CD4-positive, alpha-beta T cell treated with Interferon alpha-2 for 1 hour (primary cell): ENCODE measurements at regions not wholly inside any gene's neighbourhood (a gene's known extent, or its start where the extent isn't known, plus 50 kb on each side); places are given as distances from the start of the nearest gene placed in this dataset.
"Not testable (repeated sequence)": the region's sequence is repeated elsewhere in the genome, so short reads cannot be mapped to it uniquely, and the experiment has no call there.

Experiments
- DNase-seq, 2 donors: peaks; one replicate each; pipeline ENCODE4 v3.0.0-alpha.2; 2020 to 2022

- DNase-seq, result no peak
Measured at GRCh38 chr7:8938044-8938805, 504.8 kb downstream of the NXPH1 start.

GRCh38 chr7:8939446-8939845, 506.0 kb downstream of the NXPH1 start:
- DNase-seq, result no peak

- no peak for DNase-seq
Measured at GRCh38 chr7:8963722-8964121, 530.3 kb downstream of the NXPH1 start.

- no peak for DNase-seq
Measured at GRCh38 chr7:8965177-8965576, 531.8 kb downstream of the NXPH1 start.

- no peak for DNase-seq
Measured at GRCh38 chr7:8973601-8974000, 540.2 kb downstream of the NXPH1 start.

- DNase-seq, result no peak
Measured at GRCh38 chr7:8975681-8976080, 542.3 kb downstream of the NXPH1 start.

- DNase-seq, result no peak
Measured at GRCh38 chr7:8982338-8982992, 549.1 kb downstream of the NXPH1 start.

GRCh38 chr7:8985255-8985654, 551.8 kb downstream of the NXPH1 start:
- no peak for DNase-seq

- no peak for DNase-seq
Measured at GRCh38 chr7:8988267-8988666, 554.9 kb downstream of the NXPH1 start.

- no peak for DNase-seq
Measured at GRCh38 chr7:8991159-8991558, 557.8 kb downstream of the NXPH1 start.

- DNase-seq, result no peak
Measured at GRCh38 chr7:8998762-8999161, 565.4 kb downstream of the NXPH1 start.

GRCh38 chr7:9013940-9014339, 580.5 kb downstream of the NXPH1 start:
- DNase-seq, result no peak

GRCh38 chr7:9017286-9017685, 583.9 kb downstream of the NXPH1 start:
- DNase-seq, result no peak

GRCh38 chr7:9022456-9022855, 589.0 kb downstream of the NXPH1 start:
- DNase-seq, result no peak

- no peak for DNase-seq
Measured at GRCh38 chr7:9023675-9024294, 590.4 kb downstream of the NXPH1 start.

GRCh38 chr7:9026121-9026520, 592.7 kb downstream of the NXPH1 start:
- no peak for DNase-seq

GRCh38 chr7:9028012-9028411, 594.6 kb downstream of the NXPH1 start:
- no peak for DNase-seq

- no peak for DNase-seq
Measured at GRCh38 chr7:9029681-9030530, 596.5 kb downstream of the NXPH1 start.

- no peak for DNase-seq
Measured at GRCh38 chr7:9030976-9031375, 597.6 kb downstream of the NXPH1 start.

GRCh38 chr7:9031386-9031785, 598.0 kb downstream of the NXPH1 start:
- no peak for DNase-seq

GRCh38 chr7:9036080-9036479, 602.7 kb downstream of the NXPH1 start:
- no peak for DNase-seq

- no peak for DNase-seq
Measured at GRCh38 chr7:9071160-9071762, 637.9 kb downstream of the NXPH1 start.

GRCh38 chr7:9075774-9076173, 642.4 kb downstream of the NXPH1 start:
- not testable (repeated sequence) for DNase-seq
